ENCODE measurements at regions not wholly inside any gene's neighbourhood (a gene's known extent, or its start where the extent isn't known, plus 50 kb on each side); places are given as distances from the start of the nearest gene placed in this dataset.

GRCh38 chr5:124949862-124950261 is 203.4 kb upstream of the ZNF608 start:
- no peak for TF ChIP-seq CTCF (IDR thresholded peaks at IDR 0.05; ENCODE audit: low read depth, low read length, missing input control)
- TF ChIP-seq RAD21 (IDR thresholded peaks at IDR 0.05) = no peak
- TF ChIP-seq HNF4A (conservative IDR thresholded peaks at IDR 0.05) = no peak
- no peak for TF ChIP-seq TAF1 (conservative IDR thresholded peaks at IDR 0.05)
- TF ChIP-seq ATF3 (IDR thresholded peaks at IDR 0.05) = no peak
- TF ChIP-seq RXRA (IDR thresholded peaks at IDR 0.05) = no peak
- TF ChIP-seq MAX (IDR thresholded peaks at IDR 0.05) = no peak
- TF ChIP-seq JUND (IDR thresholded peaks at IDR 0.05) = no peak
- no peak for TF ChIP-seq YY1 (IDR thresholded peaks at IDR 0.05)

All from liver (tissue), 3 donors.